Suprapubic skin (tissue), 4 donors: ENCODE measurements at regions not wholly inside any gene's neighbourhood (a gene's known extent, or its start where the extent isn't known, plus 50 kb on each side); places are given as distances from the start of the nearest gene placed in this dataset.

ENCODE experiments used
- DNase-seq, 2 donors: peaks; one replicate each; pipeline ENCODE4 v3.0.0-alpha.2; 2019; ENCODE audit warnings: low spot score in 2 of 2
- H3K27ac ChIP-seq: fragments of 200-600 bp; sonication (generic); one replicate; pipeline ENCODE4 v1.5.1; 2019
- H3K27me3 ChIP-seq: fragments of 200-600 bp; sonication (generic); one replicate; pipeline ENCODE4 v1.5.1; 2019
- H3K36me3 ChIP-seq: fragments of 200-600 bp; sonication (generic); one replicate; pipeline ENCODE4 v1.5.1; 2019
- H3K4me1 ChIP-seq: fragments of 200-600 bp; sonication (generic); one replicate; pipeline ENCODE4 v1.5.1; 2019
- H3K4me3 ChIP-seq: fragments of 200-600 bp; sonication (generic); one replicate; pipeline ENCODE4 v1.5.1; 2019; ENCODE audit warnings: mild to moderate bottlenecking
- H3K9me3 ChIP-seq: fragments of 200-600 bp; sonication (generic); one replicate; pipeline ENCODE4 v1.5.1; 2019
- CTCF ChIP-seq, 2 donors: fragments of 200-600 bp in 1 of 2; fragments of 450-650 bp in 1 of 2; sonication (generic) in 1 of 2; IDR thresholded peaks; one replicate each; pipeline ENCODE4 v1.5.1; 2016 to 2019; ENCODE audit warnings: antibody characterized with exemption in 2 of 2, mild to moderate bottlenecking in 1 of 2, moderate library complexity in 1 of 2
- EP300 ChIP-seq: sonication (generic); formaldehyde crosslinking; IDR thresholded peaks from one replicate; pipeline ENCODE4 v1.6.1; 2017; ENCODE audit warnings: antibody characterized with exemption
- POLR2A ChIP-seq, 2 donors: fragments of 450-650 bp; IDR thresholded peaks; one replicate each; pipeline ENCODE4 v1.6.1; 2017; ENCODE audit warnings: antibody characterized with exemption in 2 of 2, mild to moderate bottlenecking in 2 of 2, moderate library complexity in 2 of 2
- POLR2AphosphoS5 ChIP-seq, 3 donors: sonication (generic); formaldehyde crosslinking; IDR thresholded peaks; one replicate each; pipeline ENCODE4 v1.6.1; 2017; ENCODE audit warnings: antibody characterized with exemption in 3 of 3
- WGBS: methylation state at CpG from one replicate; pipeline ENCODE4 v1.1.5; 2018; 5-methylcytosine and 5-hydroxymethylcytosine counted together

- no peak for TF ChIP-seq EP300
- TF ChIP-seq POLR2AphosphoS5 (IDR thresholded peaks at IDR 0.05): no peak
- TF ChIP-seq POLR2A (IDR thresholded peaks at IDR 0.05): no peak
- no peak for TF ChIP-seq CTCF (IDR thresholded peaks at IDR 0.05)
Measured at GRCh38 chr12:17334784-17335183, 728.8 kb upstream of the LMO3 start.

GRCh38 chr12:17333287-17333686 is 727.3 kb upstream of the LMO3 start:
- TF ChIP-seq POLR2AphosphoS5 (IDR thresholded peaks at IDR 0.05): no peak
- TF ChIP-seq CTCF (IDR thresholded peaks at IDR 0.05): no peak
- TF ChIP-seq EP300: no peak
- WGBS: 91% methylated on average over 3 of the region's 3 CpGs
- Histone ChIP-seq H3K9me3 (no peaks in the 10 kb centered on the region), H3K4me1 (no peaks in the 10 kb centered on the region), H3K36me3 (no peaks in the 10 kb centered on the region), H3K4me3 (no peak overlapping the region), H3K27ac (no peak overlapping the region), H3K27me3 (no peaks in the 10 kb centered on the region)
- no peak for DNase-seq

More at GRCh38 chr12:17334784-17335183, 728.8 kb upstream of the LMO3 start:
- Histone ChIP-seq H3K27me3 (no peaks in the 10 kb centered on the region), H3K4me1 (no peaks in the 10 kb centered on the region), H3K27ac (no peak overlapping the region), H3K36me3 (no peaks in the 10 kb centered on the region), H3K9me3 (no peaks in the 10 kb centered on the region), H3K4me3 (no peak overlapping the region)
- DNase-seq: no peak
- 76% methylated on average over 3 of the region's 3 CpGs for WGBS

- no peak overlapping the region for H3K4me3 ChIP-seq
- H3K27me3 ChIP-seq: no peaks in the 10 kb centered on the region
- no peaks in the 10 kb centered on the region for H3K36me3 ChIP-seq
- no peak for DNase-seq
- TF ChIP-seq EP300 (no peak), POLR2A (IDR thresholded peaks at IDR 0.05) (no peak), POLR2AphosphoS5 (IDR thresholded peaks at IDR 0.05) (no peak), CTCF (IDR thresholded peaks at IDR 0.05) (no peak)
- H3K27ac ChIP-seq: no peak overlapping the region
- no peaks in the 10 kb centered on the region for H3K4me1 ChIP-seq
- H3K9me3 ChIP-seq: no peaks in the 10 kb centered on the region
- 43% methylated on average over 2 of the region's 2 CpGs for WGBS
Measured at GRCh38 chr12:17326649-17327048, 720.7 kb upstream of the LMO3 start.

GRCh38 chr12:17322090-17322489 is 716.1 kb upstream of the LMO3 start:
- no peak overlapping the region for H3K27ac ChIP-seq
- no peak for DNase-seq
- TF ChIP-seq POLR2A (IDR thresholded peaks at IDR 0.05): no peak
- H3K27me3 ChIP-seq: no peaks in the 10 kb centered on the region
- 85% methylated on average over 2 of the region's 2 CpGs for WGBS
- H3K4me3 ChIP-seq: no peak overlapping the region
- H3K9me3 ChIP-seq: no peaks in the 10 kb centered on the region
- H3K36me3 ChIP-seq: no peaks in the 10 kb centered on the region
- H3K4me1 ChIP-seq: no peaks in the 10 kb centered on the region

- H3K27ac ChIP-seq: no peak overlapping the region
- no peaks in the 10 kb centered on the region for H3K27me3 ChIP-seq
- TF ChIP-seq POLR2AphosphoS5 (IDR thresholded peaks at IDR 0.05) (no peak), POLR2A (IDR thresholded peaks at IDR 0.05) (no peak), CTCF (IDR thresholded peaks at IDR 0.05) (no peak), EP300 (no peak)
- peaks cover 12% of the 10 kb centered on the region for H3K9me3 ChIP-seq
- DNase-seq: no peak
- H3K4me3 ChIP-seq: no peak overlapping the region
- no peaks in the 10 kb centered on the region for H3K36me3 ChIP-seq
- H3K4me1 ChIP-seq: no peaks in the 10 kb centered on the region
- 91% methylated on average over 7 of the region's 7 CpGs for WGBS
Measured at GRCh38 chr12:17304503-17305347, 698.8 kb upstream of the LMO3 start.

GRCh38 chr12:17302001-17302400 is 696.0 kb upstream of the LMO3 start:
- Histone ChIP-seq H3K27ac (no peak overlapping the region), H3K4me1 (no peaks in the 10 kb centered on the region), H3K4me3 (no peak overlapping the region), H3K9me3 (peaks cover 22% of the 10 kb centered on the region), H3K36me3 (no peaks in the 10 kb centered on the region), H3K27me3 (no peaks in the 10 kb centered on the region)
- 85% methylated on average over 7 of the region's 7 CpGs for WGBS
- TF ChIP-seq POLR2A (IDR thresholded peaks at IDR 0.05) (no peak), EP300 (no peak), POLR2AphosphoS5 (IDR thresholded peaks at IDR 0.05) (no peak), CTCF (IDR thresholded peaks at IDR 0.05) (no peak)
- no peak for DNase-seq
